ENCODE measurements at regions not wholly inside any gene's neighbourhood (a gene's known extent, or its start where the extent isn't known, plus 50 kb on each side); places are given as distances from the start of the nearest gene placed in this dataset.

DNA sequence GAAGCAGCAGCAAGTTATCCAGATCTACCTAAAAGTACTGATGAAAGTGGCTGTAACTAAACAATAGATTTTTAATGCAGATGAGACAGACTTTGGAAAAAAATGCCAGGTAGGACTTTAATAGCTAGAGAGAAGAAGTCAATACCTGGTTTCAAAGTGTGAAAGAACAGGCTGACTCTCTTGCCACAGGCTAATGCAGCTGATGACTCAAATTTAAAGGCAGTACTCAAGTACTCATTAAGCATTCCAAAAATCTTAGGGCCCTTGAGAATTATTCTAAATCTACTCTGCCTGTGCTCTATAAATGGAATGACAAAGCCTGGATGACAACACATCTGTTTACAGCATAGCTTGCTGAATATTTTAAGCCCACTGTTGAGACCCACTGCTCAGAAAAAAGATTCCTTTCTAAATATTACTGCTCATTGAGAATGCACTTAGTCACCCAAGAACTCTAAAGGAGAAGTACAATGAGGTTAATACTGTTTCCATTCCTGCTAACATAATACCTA, 68.6 kb upstream of the SYT1 start:
- no peak for DNase-seq

DNA sequence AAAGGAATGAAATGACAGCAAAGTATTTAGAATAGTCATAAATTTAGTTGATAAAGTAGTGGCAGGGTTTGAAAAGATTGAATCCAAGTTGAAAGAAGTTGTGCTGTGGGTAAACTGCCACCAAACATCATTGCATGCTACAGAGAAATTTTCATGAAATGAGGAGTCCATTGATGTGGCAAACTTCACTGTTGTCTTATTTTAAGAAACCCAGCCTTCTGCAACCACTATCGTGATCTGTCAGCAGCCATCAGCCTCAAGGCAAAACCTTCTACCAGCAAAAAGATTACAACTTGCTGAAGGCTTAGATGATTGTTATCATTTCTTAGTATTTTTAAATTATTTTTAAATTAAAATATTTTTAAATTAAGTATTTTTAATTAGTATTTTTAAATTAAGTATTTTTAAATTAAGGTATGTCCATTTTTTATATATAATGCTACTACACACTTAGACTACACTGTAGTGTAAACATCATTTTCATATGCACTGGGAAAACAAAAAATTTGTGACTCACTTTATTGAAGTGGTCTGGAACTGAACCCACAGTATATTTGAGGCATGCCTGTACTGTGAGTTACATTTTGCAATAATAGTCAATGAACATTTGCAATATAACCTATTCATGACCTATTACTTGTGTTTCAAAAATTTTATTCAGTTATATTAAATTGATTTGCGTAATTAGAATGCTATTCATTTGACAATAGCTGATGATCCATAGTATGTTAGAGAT, 67.2 kb upstream of the SYT1 start:
- DNase-seq, result no peak

DNA sequence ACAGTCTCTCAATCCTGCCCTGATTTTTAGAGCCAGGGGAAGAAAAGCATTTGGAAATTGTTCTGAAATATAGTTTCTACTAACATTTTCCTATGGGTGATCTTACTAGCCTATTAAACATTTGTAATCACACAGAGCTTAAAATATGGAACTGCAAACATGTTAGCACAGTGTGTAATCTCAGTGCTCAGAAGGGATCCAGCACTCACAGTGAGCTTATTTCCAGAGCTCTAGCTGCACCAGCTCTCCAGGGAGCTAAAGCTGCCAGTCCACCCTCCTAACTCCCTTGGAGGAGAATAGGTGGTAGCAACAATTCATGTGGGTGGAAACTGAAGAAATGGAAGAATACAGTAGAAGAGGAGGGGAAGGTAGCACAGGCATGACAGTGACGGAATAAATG, 64.9 kb upstream of the SYT1 start:
- DNase-seq, result no peak

DNA sequence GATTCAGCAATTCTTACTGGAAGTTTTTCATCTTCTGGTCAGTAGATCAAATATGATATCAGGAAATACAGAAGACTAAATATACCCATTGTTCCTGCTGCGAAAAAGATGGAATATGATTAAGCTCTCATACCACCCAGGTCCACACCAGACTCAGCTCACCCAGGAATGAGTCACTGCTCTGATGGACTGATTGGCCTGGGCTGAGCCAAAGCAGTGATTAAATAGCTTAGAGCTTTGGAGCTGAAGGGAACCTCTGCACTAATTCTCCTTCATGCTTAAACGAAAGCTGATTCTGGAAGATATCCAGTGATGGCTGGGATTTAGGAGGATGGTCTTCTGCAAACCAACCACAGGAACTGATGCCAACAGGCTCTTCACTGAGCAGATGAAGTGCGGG, 62.0 kb upstream of the SYT1 start:
- DNase-seq, result no peak

DNA sequence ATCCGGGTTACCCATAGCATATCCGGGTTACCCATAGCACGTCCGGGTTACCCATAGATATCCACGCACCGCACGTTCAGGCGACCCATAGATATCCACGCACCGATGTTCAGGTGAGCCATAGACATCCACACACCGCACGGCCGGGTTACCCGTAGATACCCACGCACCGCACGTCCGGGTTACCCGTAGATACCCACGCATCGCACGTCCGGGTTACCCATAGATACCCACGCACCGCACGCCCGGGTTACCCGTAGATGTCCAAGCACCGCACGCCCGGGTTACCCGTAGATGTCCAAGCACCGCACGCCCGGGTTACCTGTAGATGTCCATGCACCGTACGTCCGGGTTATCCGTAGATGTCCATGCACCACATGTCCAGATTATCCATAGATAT, 60.3 kb upstream of the SYT1 start:
- DNase-seq, result no peak
